Loucy (cell line): ENCODE measurements at regions not wholly inside any gene's neighbourhood (a gene's known extent, or its start where the extent isn't known, plus 50 kb on each side); places are given as distances from the start of the nearest gene placed in this dataset.

ENCODE experiments used
- H2AFZ ChIP-seq: fragments of 200-600 bp; sonication (generic); 2 replicates; pipeline ENCODE4 v1.6.0; 2016; ENCODE audit warnings: antibody characterized with exemption, mild to moderate bottlenecking, low read length, moderate library complexity
- H3F3A ChIP-seq: fragments of 200-600 bp; 2 replicates; pipeline ENCODE4 v1.6.0; 2016; ENCODE audit warnings: antibody characterized with exemption, low read depth, mild to moderate bottlenecking
- H3K27me3 ChIP-seq: fragments of 200-600 bp; sonication (generic); 2 replicates; pipeline ENCODE4 v1.6.1; 2014; ENCODE audit warnings: low read length, mild to moderate bottlenecking; ENCODE audit not compliant: insufficient read depth, poor library complexity, severe bottlenecking
- H3K36me3 ChIP-seq: fragments of 200-600 bp; sonication (generic); 2 replicates; pipeline ENCODE4 v1.6.1; 2016; ENCODE audit warnings: low read length; ENCODE audit not compliant: insufficient read depth
- H3K4me1 ChIP-seq: fragments of 200-600 bp; sonication (generic); 2 replicates; pipeline ENCODE4 v1.5.1; 2014; ENCODE audit warnings: low read length, mild to moderate bottlenecking; ENCODE audit not compliant: insufficient read depth, poor library complexity, severe bottlenecking
- H3K4me2 ChIP-seq: fragments of 200-600 bp; sonication (generic); 2 replicates; pipeline ENCODE4 v1.6.0; 2014; ENCODE audit warnings: antibody characterized with exemption, low read length, low read depth, mild to moderate bottlenecking; ENCODE audit not compliant: poor library complexity, severe bottlenecking
- H3K4me3 ChIP-seq: fragments of 200-600 bp; sonication (generic); 2 replicates; pipeline ENCODE4 v1.5.1; 2014; ENCODE audit warnings: low read length, mild to moderate bottlenecking, mixed read lengths; ENCODE audit not compliant: poor library complexity, severe bottlenecking
- H3K79me2 ChIP-seq: fragments of 200-600 bp; sonication (generic); 2 replicates; pipeline ENCODE4 v1.6.1; 2014; ENCODE audit warnings: low read length; ENCODE audit not compliant: insufficient read depth
- H3K9ac ChIP-seq: fragments of 200-600 bp; sonication (generic); 2 replicates; pipeline ENCODE4 v1.6.0; 2014; ENCODE audit warnings: mild to moderate bottlenecking, low read depth, low read length, moderate library complexity; ENCODE audit not compliant: poor library complexity, severe bottlenecking
- H3K9me2 ChIP-seq: fragments of 200-600 bp; sonication (generic); replicated peaks from 2 replicates; pipeline ENCODE4 v1.6.1; 2016; ENCODE audit warnings: low read depth, low read length, mixed read lengths
- H3K9me3 ChIP-seq: fragments of 200-600 bp; sonication (generic); 2 replicates; pipeline ENCODE4 v1.6.1; 2014; ENCODE audit warnings: mild to moderate bottlenecking, antibody characterized with exemption, low read length, low read depth; ENCODE audit not compliant: insufficient read depth
- H4K20me1 ChIP-seq: fragments of 200-600 bp; sonication (generic); 2 replicates; pipeline ENCODE4 v1.6.0; 2014; ENCODE audit warnings: antibody characterized with exemption, low read length, mild to moderate bottlenecking; ENCODE audit not compliant: insufficient read depth, poor library complexity, severe bottlenecking
- CTCF ChIP-seq: fragments of 200-600 bp; sonication (generic); conservative IDR thresholded peaks from 2 replicates; pipeline ENCODE4 v1.5.1; 2014; ENCODE audit warnings: mild to moderate bottlenecking, antibody characterized with exemption, low read length
- EZH2phosphoT487 ChIP-seq: fragments of 200-600 bp; IDR thresholded peaks from 2 replicates; pipeline ENCODE4 v1.6.1; 2018; ENCODE audit warnings: antibody characterized with exemption, mild to moderate bottlenecking, moderate library complexity, borderline replicate concordance

- H3K9me3 ChIP-seq = no peaks in the 10 kb centered on the region
- H3F3A ChIP-seq = no peaks in the 10 kb centered on the region
- H2AFZ ChIP-seq = no peak overlapping the region
- no peaks in the 10 kb centered on the region for H3K79me2 ChIP-seq
- no peaks in the 10 kb centered on the region for H3K4me1 ChIP-seq
- H3K27me3 ChIP-seq = peaks cover 16% of the 10 kb centered on the region
- H3K4me2 ChIP-seq = no peak overlapping the region
- H3K36me3 ChIP-seq = no peaks in the 10 kb centered on the region
- no peak overlapping the region for H3K9ac ChIP-seq
- H3K9me2 ChIP-seq = no peaks in the 10 kb centered on the region
- H4K20me1 ChIP-seq = no peaks in the 10 kb centered on the region
- no peak overlapping the region for H3K4me3 ChIP-seq
- TF ChIP-seq EZH2phosphoT487 (no peak), CTCF (no peak)
Measured at GRCh38 chr1:168942165-168942564, 164.3 kb upstream of the ATP1B1 start.

GRCh38 chr1:168945870-168946269 is 160.6 kb upstream of the ATP1B1 start:
- Histone ChIP-seq H3K9ac (no peak overlapping the region), H3K4me3 (no peak overlapping the region), H3K27me3 (peaks cover 16% of the 10 kb centered on the region), H4K20me1 (no peaks in the 10 kb centered on the region), H3K4me2 (no peak overlapping the region), H3K36me3 (no peaks in the 10 kb centered on the region), H2AFZ (no peak overlapping the region), H3K9me2 (no peaks in the 10 kb centered on the region), H3K4me1 (no peaks in the 10 kb centered on the region), H3K9me3 (no peaks in the 10 kb centered on the region), H3F3A (no peaks in the 10 kb centered on the region), H3K79me2 (no peaks in the 10 kb centered on the region)
- TF ChIP-seq CTCF = no peak
- TF ChIP-seq EZH2phosphoT487 = no peak

- H3K79me2 ChIP-seq = no peaks in the 10 kb centered on the region
- H3K4me2 ChIP-seq = no peak overlapping the region
- no peaks in the 10 kb centered on the region for H4K20me1 ChIP-seq
- no peak for TF ChIP-seq EZH2phosphoT487
- no peak for TF ChIP-seq CTCF
- peaks cover 9% of the 10 kb centered on the region for H3K27me3 ChIP-seq
- 0 out of 2 replicates have a peak, but pooled peaks cover under 1% of the 10 kb centered on the region for H3F3A ChIP-seq
- H3K9me2 ChIP-seq = no peaks in the 10 kb centered on the region
- H3K36me3 ChIP-seq = no peaks in the 10 kb centered on the region
- H3K9ac ChIP-seq = no peak overlapping the region
- H3K4me3 ChIP-seq = no peak overlapping the region
- no peaks in the 10 kb centered on the region for H3K4me1 ChIP-seq
- H3K9me3 ChIP-seq = no peaks in the 10 kb centered on the region
- no peak overlapping the region for H2AFZ ChIP-seq
Measured at GRCh38 chr1:168947041-168947440, 159.4 kb upstream of the ATP1B1 start.
